ENCODE measurements at regions not wholly inside any gene's neighbourhood (a gene's known extent, or its start where the extent isn't known, plus 50 kb on each side); places are given as distances from the start of the nearest gene placed in this dataset.

GRCh38 chr1:193747579-193747978 lies 561.2 kb upstream of the B3GALT2 start:
- Histone ChIP-seq H3K27me3 (ENCODE audit: low read depth, low read length) (no peaks in the 10 kb centered on the region), H3K9me3 (ENCODE audit: control insufficient read depth in 1 of 2, low read length in 2 of 2) (no peaks in the 10 kb centered on the region), H3K4me3 (ENCODE audit: low read depth in 1 of 2, low read length in 2 of 2) (no peak overlapping the region), H3K27ac (ENCODE audit: low read length) (no peak overlapping the region), H3K4me1 (ENCODE audit: control insufficient read depth in 1 of 2, insufficient read depth in 2 of 2, low read length in 2 of 2) (no peaks in the 10 kb centered on the region), H3K36me3 (ENCODE audit: control insufficient read depth in 1 of 2, insufficient read depth in 2 of 2, low read length in 2 of 2) (no peaks in the 10 kb centered on the region)

- Histone ChIP-seq H3K27me3 (ENCODE audit: low read depth, low read length) (no peaks in the 10 kb centered on the region), H3K36me3 (ENCODE audit: control insufficient read depth in 1 of 2, insufficient read depth in 2 of 2, low read length in 2 of 2) (no peaks in the 10 kb centered on the region), H3K4me1 (ENCODE audit: control insufficient read depth in 1 of 2, insufficient read depth in 2 of 2, low read length in 2 of 2) (no peaks in the 10 kb centered on the region), H3K27ac (ENCODE audit: low read length) (no peak overlapping the region), H3K9me3 (ENCODE audit: control insufficient read depth in 1 of 2, low read length in 2 of 2) (no peaks in the 10 kb centered on the region), H3K4me3 (ENCODE audit: low read depth in 1 of 2, low read length in 2 of 2) (no peak overlapping the region)
Measured at GRCh38 chr1:193741228-193741627, 554.8 kb upstream of the B3GALT2 start.

DNA sequence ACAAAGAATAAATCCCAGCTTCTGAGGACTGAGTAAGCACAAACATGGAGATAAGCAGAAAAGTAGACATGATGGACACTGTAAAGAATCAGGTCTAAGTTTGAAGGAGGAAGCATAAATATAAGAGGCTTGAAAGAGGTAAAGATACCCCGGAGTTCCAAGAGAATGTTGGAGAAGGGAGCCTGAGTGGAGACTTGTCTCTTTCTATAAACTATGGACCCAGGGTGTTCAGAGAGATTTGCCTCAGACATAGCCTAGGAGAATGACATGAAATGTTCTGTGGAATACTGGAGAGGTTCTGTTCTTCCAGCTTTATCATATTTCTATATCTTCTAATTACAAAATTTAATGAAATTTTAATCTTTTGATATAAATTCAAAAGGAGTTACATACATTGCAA lies 554.3 kb upstream of the B3GALT2 start:
- no peak overlapping the region for H3K4me3 ChIP-seq (ENCODE audit: low read depth in 1 of 2, low read length in 2 of 2)
- H3K9me3 ChIP-seq (ENCODE audit: control insufficient read depth in 1 of 2, low read length in 2 of 2) = no peaks in the 10 kb centered on the region
- no peaks in the 10 kb centered on the region for H3K27me3 ChIP-seq (ENCODE audit: low read depth, low read length)
- no peaks in the 10 kb centered on the region for H3K36me3 ChIP-seq (ENCODE audit: control insufficient read depth in 1 of 2, insufficient read depth in 2 of 2, low read length in 2 of 2)
- H3K27ac ChIP-seq (ENCODE audit: low read length) = no peak overlapping the region
- H3K4me1 ChIP-seq (ENCODE audit: control insufficient read depth in 1 of 2, insufficient read depth in 2 of 2, low read length in 2 of 2) = no peaks in the 10 kb centered on the region

DNA sequence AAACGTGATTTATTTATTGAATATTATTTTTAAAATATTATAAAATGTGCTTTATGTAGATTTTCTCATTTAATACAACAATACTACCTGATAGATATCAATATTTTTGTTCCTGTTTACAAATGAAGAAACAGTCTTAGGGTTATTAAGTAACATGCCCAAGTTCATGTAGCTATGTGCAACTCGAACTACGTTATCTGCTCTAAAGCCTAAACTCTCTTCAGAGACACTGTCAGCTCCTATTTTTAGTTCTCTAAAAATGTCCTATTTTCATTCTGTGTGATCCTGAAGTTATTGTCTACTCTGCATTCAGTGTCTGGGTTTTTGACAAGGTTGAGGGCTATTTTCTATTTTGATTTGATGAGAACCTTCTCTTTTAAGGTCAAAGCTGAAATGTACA lies 550.1 kb upstream of the B3GALT2 start:
- Histone ChIP-seq H3K27ac (ENCODE audit: low read length) (no peak overlapping the region), H3K9me3 (ENCODE audit: control insufficient read depth in 1 of 2, low read length in 2 of 2) (no peaks in the 10 kb centered on the region), H3K36me3 (ENCODE audit: control insufficient read depth in 1 of 2, insufficient read depth in 2 of 2, low read length in 2 of 2) (no peaks in the 10 kb centered on the region), H3K4me3 (ENCODE audit: low read depth in 1 of 2, low read length in 2 of 2) (no peak overlapping the region), H3K27me3 (ENCODE audit: low read depth, low read length) (no peaks in the 10 kb centered on the region), H3K4me1 (ENCODE audit: control insufficient read depth in 1 of 2, insufficient read depth in 2 of 2, low read length in 2 of 2) (no peaks in the 10 kb centered on the region)

DNA sequence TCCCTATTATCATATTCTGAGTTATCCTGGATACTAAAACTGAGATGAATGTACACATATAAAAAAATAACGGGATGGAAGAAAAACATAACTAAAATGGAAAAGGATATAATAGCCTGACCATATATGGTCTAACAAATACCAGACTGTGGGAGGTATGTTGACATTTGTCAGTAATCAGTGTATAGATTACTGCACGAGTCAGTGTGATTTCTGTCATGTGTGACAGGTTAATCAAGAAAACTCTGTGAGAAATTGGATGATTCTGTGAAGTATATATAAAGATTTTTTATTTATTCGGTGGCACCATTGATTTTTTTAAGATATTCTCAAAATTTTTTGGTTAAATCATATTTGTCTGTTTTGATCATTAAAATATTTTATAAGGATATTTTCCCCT lies 547.3 kb upstream of the B3GALT2 start:
- H3K27me3 ChIP-seq (ENCODE audit: low read depth, low read length) = no peaks in the 10 kb centered on the region
- no peaks in the 10 kb centered on the region for H3K36me3 ChIP-seq (ENCODE audit: control insufficient read depth in 1 of 2, insufficient read depth in 2 of 2, low read length in 2 of 2)
- H3K27ac ChIP-seq (ENCODE audit: low read length) = no peak overlapping the region
- no peak overlapping the region for H3K4me3 ChIP-seq (ENCODE audit: low read depth in 1 of 2, low read length in 2 of 2)
- H3K9me3 ChIP-seq (ENCODE audit: control insufficient read depth in 1 of 2, low read length in 2 of 2) = no peaks in the 10 kb centered on the region
- no peaks in the 10 kb centered on the region for H3K4me1 ChIP-seq (ENCODE audit: control insufficient read depth in 1 of 2, insufficient read depth in 2 of 2, low read length in 2 of 2)

GRCh38 chr1:193730017-193730416 lies 543.6 kb upstream of the B3GALT2 start:
- no peak overlapping the region for H3K27ac ChIP-seq (ENCODE audit: low read length)
- H3K4me3 ChIP-seq (ENCODE audit: low read depth in 1 of 2, low read length in 2 of 2) = no peak overlapping the region
- no peaks in the 10 kb centered on the region for H3K4me1 ChIP-seq (ENCODE audit: control insufficient read depth in 1 of 2, insufficient read depth in 2 of 2, low read length in 2 of 2)
- H3K27me3 ChIP-seq (ENCODE audit: low read depth, low read length) = no peaks in the 10 kb centered on the region
- no peaks in the 10 kb centered on the region for H3K36me3 ChIP-seq (ENCODE audit: control insufficient read depth in 1 of 2, insufficient read depth in 2 of 2, low read length in 2 of 2)
- H3K9me3 ChIP-seq (ENCODE audit: control insufficient read depth in 1 of 2, low read length in 2 of 2) = no peaks in the 10 kb centered on the region

DNA sequence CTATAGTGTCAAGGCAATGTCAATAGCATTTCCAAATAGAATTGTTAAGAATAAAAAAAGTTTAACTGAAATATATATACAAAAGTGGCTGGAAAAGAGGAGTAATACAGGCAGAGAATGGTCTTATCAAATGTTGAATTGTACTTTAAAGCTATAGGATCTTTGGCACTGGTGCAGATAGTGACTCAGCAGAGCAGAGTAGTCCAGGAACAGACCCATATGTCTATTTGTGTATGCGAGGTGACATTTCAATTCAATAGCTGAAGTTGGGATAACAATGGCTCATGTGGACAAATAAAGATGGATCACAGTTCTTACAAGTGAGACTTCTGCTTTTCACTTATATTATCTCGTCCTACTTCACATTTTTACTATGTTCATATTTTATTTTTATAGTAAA lies 543.0 kb upstream of the B3GALT2 start:
- Histone ChIP-seq H3K27me3 (ENCODE audit: low read depth, low read length) (no peaks in the 10 kb centered on the region), H3K27ac (ENCODE audit: low read length) (no peak overlapping the region), H3K4me3 (ENCODE audit: low read depth in 1 of 2, low read length in 2 of 2) (no peak overlapping the region), H3K36me3 (ENCODE audit: control insufficient read depth in 1 of 2, insufficient read depth in 2 of 2, low read length in 2 of 2) (no peaks in the 10 kb centered on the region), H3K9me3 (ENCODE audit: control insufficient read depth in 1 of 2, low read length in 2 of 2) (no peaks in the 10 kb centered on the region), H3K4me1 (ENCODE audit: control insufficient read depth in 1 of 2, insufficient read depth in 2 of 2, low read length in 2 of 2) (no peaks in the 10 kb centered on the region)

DNA sequence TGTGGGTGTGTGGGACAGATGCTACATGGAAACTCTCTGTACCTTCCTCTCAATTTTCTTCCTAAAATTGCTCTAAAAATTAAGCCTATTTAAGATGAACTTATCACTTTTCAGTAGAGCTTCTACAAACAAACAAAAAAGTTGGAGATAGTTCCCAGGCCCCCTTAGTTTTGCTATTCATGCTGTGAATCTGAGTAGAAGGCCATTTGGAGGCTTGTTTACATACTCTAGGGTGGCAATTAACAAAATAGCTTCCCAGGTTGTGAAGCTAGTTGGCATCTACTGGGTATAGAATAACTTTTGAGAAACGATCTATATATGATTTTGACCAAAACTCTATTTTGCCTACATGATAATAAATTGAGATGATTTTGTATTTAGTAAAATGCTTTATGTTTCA lies 541.4 kb upstream of the B3GALT2 start:
- Histone ChIP-seq H3K9me3 (ENCODE audit: control insufficient read depth in 1 of 2, low read length in 2 of 2) (no peaks in the 10 kb centered on the region), H3K36me3 (ENCODE audit: control insufficient read depth in 1 of 2, insufficient read depth in 2 of 2, low read length in 2 of 2) (no peaks in the 10 kb centered on the region), H3K27me3 (ENCODE audit: low read depth, low read length) (no peaks in the 10 kb centered on the region), H3K4me3 (ENCODE audit: low read depth in 1 of 2, low read length in 2 of 2) (no peak overlapping the region), H3K4me1 (ENCODE audit: control insufficient read depth in 1 of 2, insufficient read depth in 2 of 2, low read length in 2 of 2) (no peaks in the 10 kb centered on the region), H3K27ac (ENCODE audit: low read length) (no peak overlapping the region)

DNA sequence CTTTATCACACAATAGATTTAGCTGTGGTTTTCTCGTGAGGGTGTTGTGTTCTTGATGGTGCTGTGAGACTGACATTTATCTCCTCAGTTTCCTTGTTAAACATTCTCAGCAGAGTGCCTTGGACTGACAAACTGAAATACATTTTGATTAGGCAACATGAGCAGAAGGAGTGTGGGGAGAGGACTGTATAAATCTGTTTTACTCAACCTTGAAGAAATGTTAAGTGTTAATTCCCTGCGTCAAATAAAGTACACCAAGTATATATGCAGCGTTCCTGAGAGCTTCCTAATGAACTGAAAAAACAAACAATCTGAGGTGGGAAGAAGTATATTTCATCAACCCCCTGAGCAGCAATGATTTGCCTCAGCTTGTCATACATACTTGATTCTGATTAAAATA lies 540.3 kb upstream of the B3GALT2 start:
- H3K4me1 ChIP-seq (ENCODE audit: control insufficient read depth in 1 of 2, insufficient read depth in 2 of 2, low read length in 2 of 2) = no peaks in the 10 kb centered on the region
- no peaks in the 10 kb centered on the region for H3K27me3 ChIP-seq (ENCODE audit: low read depth, low read length)
- no peaks in the 10 kb centered on the region for H3K36me3 ChIP-seq (ENCODE audit: control insufficient read depth in 1 of 2, insufficient read depth in 2 of 2, low read length in 2 of 2)
- H3K4me3 ChIP-seq (ENCODE audit: low read depth in 1 of 2, low read length in 2 of 2) = no peak overlapping the region
- H3K9me3 ChIP-seq (ENCODE audit: control insufficient read depth in 1 of 2, low read length in 2 of 2) = no peaks in the 10 kb centered on the region
- no peak overlapping the region for H3K27ac ChIP-seq (ENCODE audit: low read length)

- Histone ChIP-seq H3K4me3 (ENCODE audit: low read depth in 1 of 2, low read length in 2 of 2) (no peak overlapping the region), H3K27me3 (ENCODE audit: low read depth, low read length) (no peaks in the 10 kb centered on the region), H3K36me3 (ENCODE audit: control insufficient read depth in 1 of 2, insufficient read depth in 2 of 2, low read length in 2 of 2) (no peaks in the 10 kb centered on the region), H3K27ac (ENCODE audit: low read length) (no peak overlapping the region), H3K9me3 (ENCODE audit: control insufficient read depth in 1 of 2, low read length in 2 of 2) (no peaks in the 10 kb centered on the region), H3K4me1 (ENCODE audit: control insufficient read depth in 1 of 2, insufficient read depth in 2 of 2, low read length in 2 of 2) (no peaks in the 10 kb centered on the region)
Measured at GRCh38 chr1:193712392-193712791, 526.0 kb upstream of the B3GALT2 start.

DNA sequence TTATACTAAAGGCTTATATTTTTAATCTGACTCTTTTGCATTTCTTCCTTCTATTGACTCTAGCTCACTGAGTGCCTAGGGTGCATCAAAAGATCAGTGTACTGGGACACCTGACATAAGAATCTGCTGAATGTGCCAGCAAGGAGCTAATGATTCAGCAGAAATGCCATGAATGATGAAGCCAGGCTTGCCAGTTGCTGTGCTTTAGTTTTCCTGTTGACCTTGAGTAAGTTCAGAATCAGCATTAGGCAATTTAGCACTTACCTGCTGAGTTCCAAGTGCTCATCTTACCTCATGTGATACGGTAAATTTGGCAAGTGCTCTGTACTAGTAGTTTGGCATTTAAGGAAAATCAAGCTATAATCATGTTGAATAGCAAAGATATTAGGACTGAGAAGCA lies 523.2 kb upstream of the B3GALT2 start:
- H3K4me3 ChIP-seq (ENCODE audit: low read depth in 1 of 2, low read length in 2 of 2) = no peak overlapping the region
- H3K27me3 ChIP-seq (ENCODE audit: low read depth, low read length) = no peaks in the 10 kb centered on the region
- no peak overlapping the region for H3K27ac ChIP-seq (ENCODE audit: low read length)
- H3K9me3 ChIP-seq (ENCODE audit: control insufficient read depth in 1 of 2, low read length in 2 of 2) = no peaks in the 10 kb centered on the region
- no peaks in the 10 kb centered on the region for H3K36me3 ChIP-seq (ENCODE audit: control insufficient read depth in 1 of 2, insufficient read depth in 2 of 2, low read length in 2 of 2)
- H3K4me1 ChIP-seq (ENCODE audit: control insufficient read depth in 1 of 2, insufficient read depth in 2 of 2, low read length in 2 of 2) = no peaks in the 10 kb centered on the region

DNA sequence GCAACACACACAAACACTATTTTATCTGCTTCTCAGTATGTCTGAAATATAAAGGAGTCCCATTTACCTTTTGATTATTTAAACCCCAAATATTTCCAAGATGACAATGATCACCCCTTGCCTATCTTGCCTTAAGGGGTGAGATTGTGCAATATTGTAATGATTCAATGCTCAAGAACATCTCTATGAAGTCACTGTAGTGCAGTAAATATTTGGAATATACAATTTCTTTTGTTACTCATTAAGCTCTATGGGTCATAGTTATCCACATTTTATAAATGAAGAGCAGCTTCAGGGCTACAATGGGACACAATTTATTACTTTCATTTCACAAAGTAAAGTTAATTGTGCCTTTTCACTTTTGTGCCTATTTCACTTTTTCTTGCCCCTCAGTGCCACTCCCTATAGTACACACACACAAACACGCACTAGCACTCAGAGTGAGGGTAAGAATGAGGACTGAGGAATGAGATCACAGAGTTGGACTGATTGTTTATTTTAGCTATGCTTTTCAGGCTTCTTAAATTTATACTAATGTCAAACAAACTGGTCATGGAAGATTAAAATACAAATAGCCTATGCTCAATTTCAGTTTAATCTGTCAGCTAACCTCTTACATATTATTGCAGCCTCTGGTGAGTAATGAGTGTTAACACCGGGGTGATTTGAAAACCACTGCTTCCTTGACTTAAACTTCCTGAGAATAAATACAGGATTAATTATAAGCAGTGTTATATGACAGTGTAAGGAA lies 521.0 kb upstream of the B3GALT2 start:
- H3K9me3 ChIP-seq (ENCODE audit: control insufficient read depth in 1 of 2, low read length in 2 of 2) = no peaks in the 10 kb centered on the region
- no peak overlapping the region for H3K4me3 ChIP-seq (ENCODE audit: low read depth in 1 of 2, low read length in 2 of 2)
- H3K27me3 ChIP-seq (ENCODE audit: low read depth, low read length) = no peaks in the 10 kb centered on the region
- H3K4me1 ChIP-seq (ENCODE audit: control insufficient read depth in 1 of 2, insufficient read depth in 2 of 2, low read length in 2 of 2) = no peaks in the 10 kb centered on the region
- no peaks in the 10 kb centered on the region for H3K36me3 ChIP-seq (ENCODE audit: control insufficient read depth in 1 of 2, insufficient read depth in 2 of 2, low read length in 2 of 2)
- no peak overlapping the region for H3K27ac ChIP-seq (ENCODE audit: low read length)
